ENCODE measurements at regions not wholly inside any gene's neighbourhood (a gene's known extent, or its start where the extent isn't known, plus 50 kb on each side); places are given as distances from the start of the nearest gene placed in this dataset.

GRCh38 chr14:98816195-98816594 lies 455.8 kb downstream of the BCL11B start:
- TF ChIP-seq CTCF (conservative IDR thresholded peaks at IDR 0.05 in 1 of 2, IDR thresholded peaks at IDR 0.05 in 1 of 2; ENCODE audit: extremely low read depth in 1 of 2, insufficient read depth in 1 of 2, low read depth in 1 of 2, low read length in 2 of 2) (no peak), EZH2 (IDR thresholded peaks at IDR 0.05; ENCODE audit: borderline replicate concordance, low read length) (no peak)

Measured in mammary epithelial cell (primary cell).